AG04449 (cell line): ENCODE measurements at regions not wholly inside any gene's neighbourhood (a gene's known extent, or its start where the extent isn't known, plus 50 kb on each side); places are given as distances from the start of the nearest gene placed in this dataset.

Experiments used
- CTCF ChIA-PET: fragments of 350-600 bp; formaldehyde crosslinking; extraction: SDS; loops from one replicate; lab custom pipeline; 2021; ENCODE audit warnings: antibody characterized with exemption; lab: Yijun Ruan, JAX
- POLR2A ChIA-PET: fragments of 400-600, 350-600 bp; formaldehyde crosslinking; extraction: SDS; loops from one replicate; lab custom pipeline; 2020; ENCODE audit warnings: antibody characterized with exemption, inconsistent platforms; lab: Yijun Ruan, JAX
- DNase-seq: peaks from one replicate; pipeline ENCODE4 v3.0.0-alpha.2; 2010; ENCODE audit warnings: low read depth, low spot score
- H3K4me3 ChIP-seq: 2 replicates; pipeline ENCODE4 v1.5.1; 2011; ENCODE audit warnings: low read depth, mild to moderate bottlenecking, control low read depth, low read length
- CTCF ChIP-seq: IDR thresholded peaks from one replicate; pipeline ENCODE4 v1.5.1; 2011; ENCODE audit warnings: mild to moderate bottlenecking, moderate library complexity, low read length, control low read depth, inconsistent platforms; ENCODE audit not compliant: insufficient read depth; ENCODE audit errors: missing control alignments

- no peak overlapping the region for H3K4me3 ChIP-seq
- TF ChIP-seq CTCF: no peak
- ChIA-PET CTCF (no interaction called here), POLR2A (no interaction called here)
- DNase-seq: no peak
Measured at GRCh38 chr9:30511666-30512065, 1872.8 kb upstream of the ACO1 start.

- POLR2A ChIA-PET: no interaction called here
- CTCF ChIA-PET: no interaction called here
- DNase-seq: no peak
- no peak for TF ChIP-seq CTCF
- H3K4me3 ChIP-seq: no peak overlapping the region
Measured at GRCh38 chr9:30519166-30519565, 1865.3 kb upstream of the ACO1 start.

- ChIA-PET POLR2A (no interaction called here), CTCF (no interaction called here)
- H3K4me3 ChIP-seq: no peak overlapping the region
- no peak for TF ChIP-seq CTCF
- no peak for DNase-seq
Measured at GRCh38 chr9:30519756-30520155, 1864.7 kb upstream of the ACO1 start.

GRCh38 chr9:30522061-30522460 is 1862.4 kb upstream of the ACO1 start:
- no peak for DNase-seq
- TF ChIP-seq CTCF: no peak
- ChIA-PET CTCF (no interaction called here), POLR2A (no interaction called here)
- no peak overlapping the region for H3K4me3 ChIP-seq

- CTCF ChIA-PET: no interaction called here
- POLR2A ChIA-PET: no interaction called here
- DNase-seq: no peak
- no peak overlapping the region for H3K4me3 ChIP-seq
- TF ChIP-seq CTCF: no peak
Measured at GRCh38 chr9:30522486-30522885, 1862.0 kb upstream of the ACO1 start.

- H3K4me3 ChIP-seq: no peak overlapping the region
- CTCF ChIA-PET: no interaction called here
- no peak for TF ChIP-seq CTCF
- DNase-seq: no peak
- POLR2A ChIA-PET: no interaction called here
Measured at GRCh38 chr9:30524311-30524710, 1860.1 kb upstream of the ACO1 start.
